Ureter (tissue), 1 donor: ENCODE measurements at regions not wholly inside any gene's neighbourhood (a gene's known extent, or its start where the extent isn't known, plus 50 kb on each side); places are given as distances from the start of the nearest gene placed in this dataset.

Experiments
- DNase-seq: peaks from one replicate; pipeline ENCODE4 v3.0.0-alpha.2; 2020; ENCODE audit warnings: low spot score
- donor health status: DM: yes; HTN: yes; CAD: no.

DNA sequence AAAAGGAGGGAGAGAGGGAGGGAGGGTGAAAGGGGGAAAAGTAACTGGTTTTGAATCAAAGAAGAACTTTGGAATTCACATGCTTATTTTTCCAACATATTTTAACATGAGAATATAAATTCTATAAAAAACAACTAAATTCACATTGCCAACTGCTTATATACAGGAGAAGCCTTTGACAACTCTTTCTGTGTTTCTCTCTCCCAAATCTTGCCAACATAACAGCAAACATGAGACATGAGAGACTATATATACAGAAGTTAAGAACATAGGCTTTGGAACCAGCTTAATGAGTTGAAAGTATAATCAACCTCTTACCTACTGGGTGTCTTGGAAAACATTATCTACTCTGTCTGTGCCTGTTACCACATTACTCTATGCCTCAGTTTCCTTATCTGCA, 493.3 kb downstream of the RFC3 start:
- DNase-seq: no peak

- DNase-seq: no peak
These were observed 494.6 kb downstream of the RFC3 start for GRCh38 chr13:34312578-34312977.

- no peak for DNase-seq
These were observed 502.1 kb downstream of the RFC3 start for GRCh38 chr13:34320084-34320483.

DNA sequence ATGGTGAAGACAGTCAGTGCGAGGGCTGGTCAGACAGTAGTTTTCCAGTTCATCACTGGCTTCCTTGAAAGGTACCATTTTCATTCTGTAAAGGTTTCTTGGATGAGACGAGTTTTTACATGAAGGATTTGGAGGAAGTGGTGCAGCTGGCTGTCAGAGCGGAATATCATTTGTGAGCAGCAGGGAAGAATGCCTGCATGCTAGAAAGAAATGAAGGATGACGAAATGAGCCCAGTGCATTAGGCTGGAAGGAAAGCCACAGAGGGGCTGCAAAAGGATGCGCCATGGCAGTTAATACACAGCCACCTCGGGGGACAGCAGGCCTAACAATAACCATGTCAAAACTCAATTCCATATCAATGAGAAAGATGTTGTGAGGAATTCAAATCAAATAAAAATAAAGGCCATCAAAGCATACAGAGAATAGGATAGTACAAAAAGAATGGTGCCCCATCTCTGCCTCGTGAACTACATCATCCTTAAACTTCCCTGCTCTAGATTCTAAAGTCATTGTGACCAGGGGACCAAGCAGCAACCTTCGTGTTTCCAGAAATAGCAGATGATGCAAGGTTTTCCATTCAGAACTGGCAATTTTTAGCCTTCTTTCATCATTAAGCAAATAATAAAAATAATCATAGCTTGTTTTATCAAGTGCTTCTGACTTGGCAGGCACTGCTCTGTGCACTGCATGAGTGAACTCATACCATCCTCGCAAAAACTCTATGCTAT, 504.2 kb downstream of the RFC3 start:
- no peak for DNase-seq

- DNase-seq: no peak
These were observed 504.8 kb downstream of the RFC3 start for GRCh38 chr13:34322743-34323074.

GRCh38 chr13:34335014-34336007, 517.4 kb downstream of the RFC3 start:
- DNase-seq: no peak

DNA sequence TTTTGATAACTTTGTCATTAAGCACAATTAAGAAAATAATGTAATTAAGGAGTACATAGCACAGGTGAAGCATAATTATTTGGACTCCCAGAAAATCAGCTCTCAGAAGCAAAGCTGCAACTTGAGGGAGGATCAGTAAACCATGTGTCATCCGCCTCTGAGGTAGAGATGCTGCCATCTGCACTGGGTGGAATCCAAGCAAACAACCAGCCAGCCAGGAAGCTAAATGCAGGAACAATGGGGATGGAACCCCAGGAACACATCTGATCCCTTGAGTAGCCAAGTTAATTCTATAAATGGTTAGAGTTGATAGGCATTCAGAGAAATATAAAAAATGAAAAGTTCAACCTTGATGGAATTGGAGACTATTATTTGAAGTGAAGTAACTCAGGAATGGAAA, 520.2 kb downstream of the RFC3 start:
- DNase-seq: no peak

DNA sequence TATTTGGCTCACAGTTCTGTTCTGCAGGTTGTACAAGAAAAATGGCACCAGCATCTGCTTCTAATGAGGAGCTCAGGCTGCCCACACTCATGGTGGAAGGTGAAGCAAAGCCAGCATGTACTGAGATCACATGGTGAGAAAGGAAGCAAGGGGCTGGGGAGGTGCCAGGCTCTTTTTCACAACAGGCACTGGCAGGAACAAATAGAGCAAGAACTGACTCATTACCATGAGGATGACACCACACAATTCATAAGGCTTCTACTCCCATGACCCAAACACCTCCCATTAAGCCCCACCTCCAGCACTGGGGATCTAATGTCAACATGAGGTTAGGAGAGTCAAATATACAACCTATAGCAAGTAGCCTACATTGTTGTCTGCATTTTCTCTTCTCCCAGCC, 522.6 kb downstream of the RFC3 start:
- no peak for DNase-seq

DNA sequence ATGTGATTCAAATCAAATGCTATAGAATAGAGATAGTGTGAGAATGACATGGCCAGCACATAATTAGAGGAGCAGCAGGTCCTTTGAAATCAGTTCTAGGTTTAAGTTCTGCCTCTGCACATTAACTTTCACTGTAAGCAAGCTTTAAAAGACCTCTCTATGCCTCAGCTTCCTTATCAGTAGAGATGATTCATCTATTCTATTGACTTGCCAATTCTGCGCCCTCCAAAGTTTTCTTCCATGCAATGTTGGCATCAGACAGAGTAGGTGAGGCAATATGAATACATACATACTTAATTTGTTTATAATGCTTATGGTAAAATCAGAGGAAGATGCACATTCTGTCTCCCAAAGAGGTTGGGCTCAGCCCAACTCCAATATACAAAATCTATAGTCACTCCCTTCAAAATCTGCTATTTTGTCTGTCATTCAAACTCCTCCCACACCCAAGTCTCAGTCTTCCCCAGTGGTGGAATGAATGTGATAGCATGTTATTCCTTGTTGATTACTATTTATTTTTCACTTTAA, 525.5 kb downstream of the RFC3 start:
- no peak for DNase-seq

GRCh38 chr13:34344816-34345215, 526.9 kb downstream of the RFC3 start:
- no peak for DNase-seq

- DNase-seq: no peak
These were observed 527.5 kb downstream of the RFC3 start for GRCh38 chr13:34345258-34345965.

DNA sequence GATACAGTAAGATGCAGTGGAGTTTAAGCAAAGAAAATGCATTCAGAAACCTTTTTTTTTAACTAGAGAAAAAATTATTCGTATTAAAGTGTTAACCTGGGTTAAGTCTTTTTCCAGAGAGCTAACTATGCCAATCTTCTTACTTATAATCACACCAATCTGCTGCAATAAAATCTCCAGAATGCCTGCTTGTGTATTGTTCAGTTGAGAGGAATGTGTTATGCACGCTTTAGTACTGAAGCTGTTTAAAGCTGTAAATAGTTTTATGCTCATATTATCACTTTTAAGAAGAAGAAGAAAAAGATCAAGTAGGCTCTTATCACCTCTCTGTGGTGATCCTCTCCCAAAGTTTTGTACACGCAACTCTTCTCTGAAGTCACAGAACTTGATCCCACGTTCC, 528.7 kb downstream of the RFC3 start:
- no peak for DNase-seq

DNA sequence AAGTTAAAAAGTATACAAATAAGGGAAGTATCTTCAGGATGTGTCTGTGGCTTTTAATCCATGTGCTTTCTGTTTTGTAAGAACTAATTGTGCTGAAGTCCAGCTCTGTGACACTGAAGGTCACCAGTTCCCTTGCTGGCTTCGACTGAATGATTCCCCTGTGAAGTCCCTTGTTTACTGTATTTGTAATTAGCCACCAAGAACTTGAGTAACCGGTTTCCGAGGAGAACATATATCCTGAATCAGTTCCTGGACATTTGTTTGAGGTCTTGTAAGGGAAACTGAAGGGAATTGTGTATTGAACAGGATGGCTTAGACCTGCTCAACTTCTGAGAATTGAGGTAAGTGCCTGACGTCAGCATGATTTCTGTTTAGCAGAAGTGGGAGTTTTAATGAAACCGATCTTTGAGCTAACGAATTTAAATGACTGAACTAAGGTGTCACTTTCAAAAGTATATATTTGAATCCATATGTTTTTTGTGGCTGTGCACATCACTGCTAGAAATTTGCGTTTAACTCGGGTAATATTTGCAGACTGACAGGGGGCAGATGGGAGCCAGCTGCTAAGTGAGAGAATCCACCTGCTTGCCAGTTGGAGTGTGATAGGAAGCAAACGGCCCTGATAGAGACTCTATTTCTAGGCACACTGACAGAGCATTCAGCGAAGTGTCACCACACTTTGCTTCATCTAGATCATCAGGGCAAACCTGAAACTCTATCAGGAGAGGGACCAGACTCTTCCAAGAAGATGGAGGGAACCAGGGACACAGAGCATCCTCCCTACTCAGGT, 530.0 kb downstream of the RFC3 start:
- peak; percentile 53 for DNase-seq

DNA sequence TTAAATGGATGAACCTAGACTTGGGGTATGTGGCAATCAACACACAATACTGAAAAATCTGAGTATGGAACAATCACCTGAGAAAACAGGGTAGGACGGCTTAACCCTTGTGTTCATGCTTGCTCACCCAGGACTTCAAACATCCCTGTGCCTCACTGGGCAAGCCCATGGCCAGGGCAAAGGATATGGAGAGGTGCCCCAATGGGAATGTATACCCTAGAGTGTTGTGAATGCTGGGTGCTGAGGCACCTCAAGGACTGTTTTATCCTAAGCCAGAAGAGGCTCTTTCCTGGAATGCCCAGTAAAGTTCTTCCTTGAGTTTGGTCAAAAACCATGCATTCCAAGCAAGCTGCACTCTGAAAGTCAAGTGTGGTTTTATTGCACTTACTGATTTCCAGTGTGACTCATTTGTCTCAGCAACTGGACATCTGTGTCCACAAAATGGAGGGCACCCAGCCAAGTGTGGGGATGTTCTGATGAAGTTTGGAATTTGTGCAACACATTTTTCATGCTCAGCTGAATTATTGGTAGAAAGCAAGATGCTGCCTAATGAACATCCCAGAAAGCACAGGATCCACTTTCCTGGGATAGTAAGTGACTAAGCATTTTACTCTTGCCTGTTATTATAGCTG, 531.3 kb downstream of the RFC3 start:
- DNase-seq: no peak

DNA sequence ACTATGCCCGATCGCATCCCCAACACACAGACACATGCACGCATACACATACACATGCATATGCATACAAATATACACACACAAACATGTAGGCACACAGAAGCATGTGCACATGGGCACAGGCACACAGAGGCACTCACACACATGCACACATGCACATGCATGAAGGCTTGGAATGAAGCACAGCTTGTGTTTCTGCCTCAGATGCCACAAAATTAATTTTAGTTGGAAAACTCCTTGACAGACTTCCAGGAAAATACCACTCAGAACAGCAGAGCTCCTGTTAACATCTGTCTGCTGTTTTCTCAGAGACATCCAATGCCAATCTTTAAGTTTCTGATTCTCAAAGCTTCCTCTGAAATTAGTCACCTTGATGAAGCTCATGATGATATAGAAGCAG, 532.7 kb downstream of the RFC3 start:
- DNase-seq: no peak

GRCh38 chr13:34351134-34351533, 533.2 kb downstream of the RFC3 start:
- DNase-seq: no peak

DNA sequence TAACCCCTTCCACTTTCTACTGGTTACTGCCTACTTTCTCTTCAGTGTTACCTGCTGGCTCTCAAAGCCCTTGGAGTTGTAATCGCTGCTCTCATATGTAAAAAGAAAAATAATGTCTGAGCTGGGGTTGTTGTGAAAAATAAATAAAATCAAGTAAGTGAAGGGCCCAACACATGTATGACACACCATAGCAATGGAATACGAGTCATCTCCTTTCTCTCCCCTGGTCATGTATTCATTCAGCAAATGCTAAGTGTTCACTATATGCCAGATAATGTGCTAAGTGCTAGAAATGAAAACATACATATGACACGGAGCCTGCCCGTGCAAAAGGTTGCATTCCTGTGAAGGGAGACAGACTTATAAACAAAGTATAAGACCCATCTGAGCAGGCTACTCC, 535.0 kb downstream of the RFC3 start:
- DNase-seq: no peak

DNA sequence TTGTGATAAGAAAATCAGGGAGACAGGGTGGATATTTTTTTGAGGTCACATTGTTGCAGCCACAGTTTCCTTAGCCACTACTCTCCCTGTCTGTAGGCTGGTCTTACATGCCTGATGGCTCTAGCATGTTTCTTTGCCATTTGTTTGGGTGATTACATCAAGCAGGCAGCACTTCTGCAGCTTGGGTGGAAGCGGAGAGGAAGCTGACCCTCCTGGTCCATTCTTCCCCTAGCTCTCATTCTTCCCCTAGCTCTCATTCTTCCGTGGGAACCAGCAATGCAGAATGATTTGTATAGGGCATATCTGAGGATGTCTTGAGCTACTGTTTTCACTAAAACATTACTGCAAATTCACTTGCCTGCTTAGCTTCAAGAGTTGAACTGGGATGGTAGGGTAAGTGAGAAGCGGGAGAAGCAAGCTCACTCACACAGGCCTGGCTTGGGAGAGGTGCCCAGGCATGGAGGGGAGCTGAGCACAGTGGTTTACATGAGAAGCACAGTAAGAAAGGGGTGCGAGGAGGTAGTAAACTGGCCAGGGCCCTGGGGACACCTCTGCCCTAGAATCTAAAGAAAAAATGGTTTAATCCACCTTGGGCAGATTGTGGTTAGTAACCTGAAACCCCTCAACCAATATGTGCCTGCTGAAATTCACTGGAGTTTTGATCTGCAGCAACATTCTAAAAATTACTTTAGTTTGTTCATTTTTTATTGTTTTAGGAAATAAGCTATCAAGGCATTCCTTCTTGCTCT, 538.9 kb downstream of the RFC3 start:
- no peak for DNase-seq

DNA sequence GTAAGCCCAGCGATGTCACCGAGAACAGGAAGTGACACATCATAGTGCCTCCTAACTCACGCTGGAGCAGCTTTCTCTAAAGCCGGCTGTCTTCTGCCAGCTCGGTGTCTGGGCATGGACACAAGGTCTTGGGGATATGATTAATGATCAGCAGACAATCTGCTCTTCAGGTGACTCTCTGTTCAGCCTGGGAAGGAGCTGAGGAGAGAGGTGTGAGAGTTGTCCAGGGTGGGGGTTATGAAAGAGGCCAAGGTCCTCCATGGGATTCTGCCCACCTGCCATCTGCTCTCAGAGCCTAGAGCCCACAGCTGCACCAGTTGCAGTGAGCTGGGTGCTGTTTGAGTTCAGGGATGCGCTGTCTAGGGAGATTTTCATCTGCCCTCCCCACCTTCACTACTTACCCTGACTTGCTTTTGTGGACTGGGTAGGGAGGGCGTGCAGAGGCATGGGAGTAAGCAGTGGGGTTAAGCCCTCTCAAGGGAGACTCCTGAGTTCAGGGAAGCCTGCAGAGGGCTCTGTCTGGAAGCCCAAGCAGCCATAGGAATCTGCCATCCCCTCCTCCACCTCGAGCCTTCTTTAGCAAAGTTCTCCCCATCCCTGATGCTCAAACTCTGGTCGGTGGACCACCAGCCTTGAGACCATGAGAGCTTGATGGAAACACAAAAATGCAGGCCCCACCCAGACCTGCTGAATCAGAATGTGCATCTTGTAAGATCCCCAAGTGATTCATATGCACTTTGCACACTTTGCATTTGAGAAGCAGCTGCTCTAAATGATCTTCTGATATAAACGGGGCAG, 539.7 kb downstream of the RFC3 start:
- no peak for DNase-seq
